ENCODE measurements at regions not wholly inside any gene's neighbourhood (a gene's known extent, or its start where the extent isn't known, plus 50 kb on each side); places are given as distances from the start of the nearest gene placed in this dataset.

DNA sequence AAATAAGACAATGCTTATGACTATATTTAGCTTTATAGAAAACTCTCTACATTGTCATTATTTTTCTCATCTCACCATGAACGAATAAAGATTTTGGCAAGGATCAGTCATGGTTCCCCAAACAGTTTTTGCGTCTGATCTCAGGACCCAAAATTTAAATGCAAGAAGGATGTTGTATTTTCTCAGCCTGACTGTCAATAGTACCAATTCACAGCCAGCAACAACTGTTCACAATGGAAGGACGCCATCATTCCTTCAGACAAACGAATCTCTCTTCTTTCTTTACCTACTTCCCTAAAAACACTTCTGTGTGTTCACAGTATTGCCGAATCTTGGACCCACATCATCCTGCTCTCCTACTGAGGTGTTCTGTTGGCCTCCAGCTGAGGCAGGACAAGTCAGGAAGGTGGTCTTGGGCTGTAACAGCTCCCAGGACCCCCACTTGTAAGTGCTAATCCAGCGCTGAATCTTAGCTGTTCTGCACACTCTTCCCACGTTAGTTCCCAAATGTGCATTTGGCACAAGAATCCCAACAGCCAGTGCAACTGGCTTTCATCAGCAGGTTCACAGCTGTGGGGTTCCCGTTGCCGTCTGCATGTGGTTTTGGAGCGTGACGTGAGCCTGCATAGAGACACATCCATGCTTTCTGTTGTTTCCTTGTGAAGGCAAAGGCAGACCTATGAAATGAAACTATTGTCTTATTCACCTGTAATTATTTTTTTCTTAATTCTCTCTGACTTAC is 600.0 kb downstream of the QKI start:
- TF ChIP-seq, protein P1, sequence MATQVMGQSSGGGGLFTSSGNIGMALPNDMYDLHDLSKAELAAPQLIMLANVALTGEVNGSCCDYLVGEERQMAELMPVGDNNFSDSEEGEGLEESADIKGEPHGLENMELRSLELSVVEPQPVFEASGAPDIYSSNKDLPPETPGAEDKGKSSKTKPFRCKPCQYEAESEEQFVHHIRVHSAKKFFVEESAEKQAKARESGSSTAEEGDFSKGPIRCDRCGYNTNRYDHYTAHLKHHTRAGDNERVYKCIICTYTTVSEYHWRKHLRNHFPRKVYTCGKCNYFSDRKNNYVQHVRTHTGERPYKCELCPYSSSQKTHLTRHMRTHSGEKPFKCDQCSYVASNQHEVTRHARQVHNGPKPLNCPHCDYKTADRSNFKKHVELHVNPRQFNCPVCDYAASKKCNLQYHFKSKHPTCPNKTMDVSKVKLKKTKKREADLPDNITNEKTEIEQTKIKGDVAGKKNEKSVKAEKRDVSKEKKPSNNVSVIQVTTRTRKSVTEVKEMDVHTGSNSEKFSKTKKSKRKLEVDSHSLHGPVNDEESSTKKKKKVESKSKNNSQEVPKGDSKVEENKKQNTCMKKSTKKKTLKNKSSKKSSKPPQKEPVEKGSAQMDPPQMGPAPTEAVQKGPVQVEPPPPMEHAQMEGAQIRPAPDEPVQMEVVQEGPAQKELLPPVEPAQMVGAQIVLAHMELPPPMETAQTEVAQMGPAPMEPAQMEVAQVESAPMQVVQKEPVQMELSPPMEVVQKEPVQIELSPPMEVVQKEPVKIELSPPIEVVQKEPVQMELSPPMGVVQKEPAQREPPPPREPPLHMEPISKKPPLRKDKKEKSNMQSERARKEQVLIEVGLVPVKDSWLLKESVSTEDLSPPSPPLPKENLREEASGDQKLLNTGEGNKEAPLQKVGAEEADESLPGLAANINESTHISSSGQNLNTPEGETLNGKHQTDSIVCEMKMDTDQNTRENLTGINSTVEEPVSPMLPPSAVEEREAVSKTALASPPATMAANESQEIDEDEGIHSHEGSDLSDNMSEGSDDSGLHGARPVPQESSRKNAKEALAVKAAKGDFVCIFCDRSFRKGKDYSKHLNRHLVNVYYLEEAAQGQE (IDR thresholded peaks at IDR 0.05; ENCODE audit: insufficient read depth in 1 of 2, low read depth in 2 of 2, low read length in 2 of 2), result no peak
- no peak for TF ChIP-seq POLR2AphosphoS5 (IDR thresholded peaks at IDR 0.05; ENCODE audit: low read depth, low read length)
- no peak for TF ChIP-seq TAF1 (IDR thresholded peaks at IDR 0.05; ENCODE audit: borderline replicate concordance, insufficient read depth, low read length)
- TF ChIP-seq SIN3A (IDR thresholded peaks at IDR 0.05; ENCODE audit: borderline replicate concordance, insufficient read depth, low read length), result no peak
- no peak for TF ChIP-seq FOXP2 (optimal IDR thresholded peaks at IDR 0.05; ENCODE audit: borderline replicate concordance, extremely low read depth, extremely low read length, insufficient read depth)
